ENCODE measurements at regions not wholly inside any gene's neighbourhood (a gene's known extent, or its start where the extent isn't known, plus 50 kb on each side); places are given as distances from the start of the nearest gene placed in this dataset.

- TF ChIP-seq POLR2A (IDR thresholded peaks at IDR 0.05; ENCODE audit: control extremely low read depth in 1 of 2, low read depth in 2 of 2, low read length in 2 of 2) (no peak), CTCF (IDR thresholded peaks at IDR 0.05; ENCODE audit: control extremely low read depth in 1 of 3, insufficient read depth in 1 of 3, low read depth in 1 of 3, low read length in 3 of 3) (no peak), POU5F1 (IDR thresholded peaks at IDR 0.05; ENCODE audit: low read depth, low read length) (no peak), SP1 (IDR thresholded peaks at IDR 0.05; ENCODE audit: low read depth, low read length) (no peak), GABPA (IDR thresholded peaks at IDR 0.05; ENCODE audit: borderline replicate concordance, insufficient read depth, low read length) (no peak), ASH2L (IDR thresholded peaks at IDR 0.05; ENCODE audit: low read length) (no peak), YY1 (IDR thresholded peaks at IDR 0.05; ENCODE audit: low read depth, low read length) (no peak), TEAD4 (IDR thresholded peaks at IDR 0.05; ENCODE audit: low read depth, low read length) (no peak)
- TF ChIP-seq, protein P1, sequence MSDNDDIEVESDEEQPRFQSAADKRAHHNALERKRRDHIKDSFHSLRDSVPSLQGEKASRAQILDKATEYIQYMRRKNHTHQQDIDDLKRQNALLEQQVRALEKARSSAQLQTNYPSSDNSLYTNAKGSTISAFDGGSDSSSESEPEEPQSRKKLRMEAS (IDR thresholded peaks at IDR 0.05) = no peak
- TF ChIP-seq, protein P2, sequence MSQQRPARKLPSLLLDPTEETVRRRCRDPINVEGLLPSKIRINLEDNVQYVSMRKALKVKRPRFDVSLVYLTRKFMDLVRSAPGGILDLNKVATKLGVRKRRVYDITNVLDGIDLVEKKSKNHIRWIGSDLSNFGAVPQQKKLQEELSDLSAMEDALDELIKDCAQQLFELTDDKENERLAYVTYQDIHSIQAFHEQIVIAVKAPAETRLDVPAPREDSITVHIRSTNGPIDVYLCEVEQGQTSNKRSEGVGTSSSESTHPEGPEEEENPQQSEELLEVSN (IDR thresholded peaks at IDR 0.05) = no peak
These were observed 2702.5 kb downstream of the PCDH7 start for GRCh38 chr4:33422656-33423055.
